K562 (cell line): ENCODE measurements at regions not wholly inside any gene's neighbourhood (a gene's known extent, or its start where the extent isn't known, plus 50 kb on each side); places are given as distances from the start of the nearest gene placed in this dataset.

Source experiments
- ATAC-seq: fragments of 200-7000 bp; cut with Tn5 transposase; 3 replicates; pipeline ENCODE4 v1.9.1; 2020; ENCODE audit warnings: moderate library complexity
- BruUV-seq: library from RNA; stranded (reverse); fragments of 400-500 nt; replicated peaks from 2 replicates; lab custom pipeline; 2021; lab: Mats Ljungman, UMichigan
- CTCF ChIA-PET: fragments of 300-600 bp; formaldehyde crosslinking; extraction: SDS; loops from one replicate; lab custom pipeline; 2021; ENCODE audit warnings: low intra/inter-chr PET ratio; lab: Yijun Ruan, JAX
- POLR2A ChIA-PET: fragments of 300-600, 350-650 bp; sonication (Branson Sonifier 250); formaldehyde crosslinking; extraction: SDS; loops from one replicate; lab custom pipeline; 2021; ENCODE audit warnings: antibody characterized with exemption, inconsistent platforms; lab: Yijun Ruan, JAX
- DNase-seq, 4 experiments: peaks; one replicate each; pipeline versions ENCODE4 v3.0.0 to v3.0.0-alpha.2; 2011 to 2018; ENCODE audit warnings: low spot score in 3 of 4, mixed read lengths in 3 of 4; ENCODE audit errors: extremely low read depth in 1 of 4
- FAIRE-seq: peaks from 2 replicates; lab custom pipeline; 2011; peaks lifted over from hg19 to GRCh38; lab: Jason Lieb, UNC
- H2AFZ ChIP-seq: 2 replicates; pipeline ENCODE4 v1.6.0; 2011; ENCODE audit warnings: low read depth, low read length, control low read depth, inconsistent platforms
- H3K27ac ChIP-seq: fragments of 200-600 bp; 3 replicates; pipeline ENCODE4 v1.8.0; 2011; ENCODE audit warnings: low read depth, mild to moderate bottlenecking, control low read depth, inconsistent platforms, low read length, moderate library complexity, mixed read lengths; ENCODE audit errors: extremely low read depth
- H3K27me3 ChIP-seq, 2 experiments: fragments of 300-600 bp in 1 of 2; 2 replicates in 1 of 2; 3 replicates in 1 of 2; pipeline versions ENCODE4 v1.6.0 to v1.8.0; 2011; ENCODE audit warnings: inconsistent platforms in 2 of 2, low read length in 2 of 2, mild to moderate bottlenecking in 1 of 2, mixed read lengths in 1 of 2, moderate library complexity in 1 of 2; ENCODE audit not compliant: control insufficient read depth in 2 of 2, insufficient read depth in 2 of 2
- H3K36me3 ChIP-seq: fragments of 300-600 bp; 3 replicates; pipeline ENCODE4 v1.8.0; 2011; ENCODE audit warnings: mild to moderate bottlenecking, low read length, inconsistent platforms; ENCODE audit not compliant: control insufficient read depth, insufficient read depth
- H3K4me1 ChIP-seq, 2 experiments: fragments of 200-600 bp in 1 of 2; replicated peaks in 1 of 2; 2 replicates in 1 of 2; 3 replicates in 1 of 2; pipeline versions ENCODE4 v1.5.1 to v1.8.0; 2011; ENCODE audit warnings: inconsistent platforms in 2 of 2, low read length in 2 of 2, mild to moderate bottlenecking in 1 of 2, mixed read lengths in 1 of 2, moderate library complexity in 1 of 2; ENCODE audit not compliant: control insufficient read depth in 2 of 2, insufficient read depth in 2 of 2
- H3K4me2 ChIP-seq: 2 replicates; pipeline ENCODE4 v1.6.1; 2011; ENCODE audit warnings: low read length, control low read depth, inconsistent platforms, mixed read lengths; ENCODE audit not compliant: insufficient read depth
- H3K4me3 ChIP-seq: fragments of 200-600 bp; sonication (generic), shearing (Covaris generic); 2 replicates; pipeline ENCODE4 v1.5.1; 2016; ENCODE audit warnings: control low read depth, inconsistent platforms
- H3K79me2 ChIP-seq: fragments of 200-600 bp; 3 replicates; pipeline ENCODE4 v1.8.0; 2011; ENCODE audit warnings: low read length, inconsistent platforms; ENCODE audit not compliant: control insufficient read depth, insufficient read depth
- H3K9ac ChIP-seq, 2 experiments: 2 replicates each; pipeline versions ENCODE4 v1.6.0 to v1.6.1; 2011; ENCODE audit warnings: low read depth in 2 of 2, low read length in 2 of 2, control low read depth in 1 of 2, inconsistent platforms in 1 of 2, mild to moderate bottlenecking in 1 of 2, mixed read lengths in 1 of 2; ENCODE audit not compliant: insufficient read depth in 1 of 2
- H3K9me1 ChIP-seq: one replicate; pipeline ENCODE4 v1.6.0; 2011; ENCODE audit warnings: inconsistent platforms, mild to moderate bottlenecking, low read length, moderate library complexity; ENCODE audit not compliant: control insufficient read depth, insufficient read depth
- H3K9me3 ChIP-seq: replicated peaks from 2 replicates; pipeline ENCODE4 v1.5.1; 2011; ENCODE audit warnings: low read depth, low read length, inconsistent platforms; ENCODE audit not compliant: control insufficient read depth, insufficient read depth
- H4K20me1 ChIP-seq: replicated peaks from 2 replicates; pipeline ENCODE4 v1.6.1; 2011; ENCODE audit warnings: low read length, inconsistent platforms, mixed read lengths; ENCODE audit not compliant: control insufficient read depth, insufficient read depth
- CTBP1 ChIP-seq: fragments of 450-650 bp; IDR thresholded peaks from 2 replicates; pipeline ENCODE4 v1.6.1; 2016; ENCODE audit warnings: borderline replicate concordance
- ETS2 ChIP-seq: IDR thresholded peaks from 2 replicates; pipeline ENCODE4 v1.6.1; 2016; ENCODE audit warnings: borderline replicate concordance, missing genetic modification characterization, mild to moderate bottlenecking, moderate library complexity, missing compliant biosample characterization; ENCODE audit not compliant: poor library complexity, severe bottlenecking
- MCM7 ChIP-seq, 2 experiments: fragments of 450-650 bp; IDR thresholded peaks; 2 replicates each; pipeline ENCODE4 v1.6.1; 2016 to 2018
- NFYB ChIP-seq: IDR thresholded peaks from 2 replicates; pipeline ENCODE4 v1.6.1; 2011; ENCODE audit warnings: mild to moderate bottlenecking, moderate library complexity; ENCODE audit not compliant: insufficient read length; ENCODE audit errors: extremely low read depth
- RB1 ChIP-seq: fragments of 450-650 bp; IDR thresholded peaks from 2 replicates; pipeline ENCODE4 v1.6.1; 2017; ENCODE audit warnings: low read depth, mild to moderate bottlenecking
- SMC3 ChIP-seq: conservative IDR thresholded peaks from 2 replicates; pipeline ENCODE4 v1.6.1; 2011; ENCODE audit warnings: low read depth, low read length, improper control_type of control experiment; ENCODE audit not compliant: insufficient read depth
- SRF ChIP-seq, 2 experiments: fragments of 250-450, 450-650 bp in 1 of 2; sonication (Bioruptor Pico) in 1 of 2; sonication (generic) in 1 of 2; formaldehyde crosslinking; IDR thresholded peaks; 2 replicates each; pipeline versions ENCODE4 v1.5.0 to v1.5.1; 2020 to 2022; ENCODE audit warnings: mild to moderate bottlenecking in 1 of 2, missing genetic modification reagents in 1 of 2
- TARDBP ChIP-seq: fragments of 450-650 bp; IDR thresholded peaks from 2 replicates; pipeline ENCODE4 v1.6.1; 2016
- ZNF583 ChIP-seq: fragments of 250-450 bp; sonication (Bioruptor Pico); IDR thresholded peaks from 2 replicates; pipeline ENCODE4 v1.4.0; 2020
- ZNF77 ChIP-seq: fragments of 250-450 bp; sonication (Bioruptor Pico); IDR thresholded peaks from 2 replicates; pipeline ENCODE4 v1.5.0; 2020
- WGBS: fragments of 100-300 bp; shearing (Covaris generic); methylation state at CpG from one replicate; pipeline ENCODE4 v1.1.6; 2016; ENCODE audit warnings: low coverage, mixed read lengths; ENCODE audit not compliant: insufficient coverage; ENCODE audit errors: missing lambda C conversion rate; 5-methylcytosine and 5-hydroxymethylcytosine counted together
- in situ Hi-C: fragments of 300-500 bp; cut with MboI; formaldehyde crosslinking; loops from 4 replicates; pipeline ENCODE4 v1.15.0; 2018; ENCODE audit warnings: inconsistent platforms, mixed read lengths
- intact Hi-C: fragments of 100-400 bp; cut with micrococcal nuclease; formaldehyde crosslinking; loops from 2 replicates; pipeline ENCODE4 v1.14.2; 2022
- TF ChIP-seq, protein P1 (sequence below), 2 experiments: fragments of 250-450 bp in 1 of 2; fragments of 450-650 bp in 1 of 2; sonication (Bioruptor Pico) in 1 of 2; IDR thresholded peaks; 2 replicates each; pipeline versions ENCODE4 v1.6.1 to v1.8.0; 2016 to 2021; ENCODE audit warnings: mild to moderate bottlenecking in 2 of 2, moderate library complexity in 2 of 2, missing compliant biosample characterization in 1 of 2, missing genetic modification characterization in 1 of 2
- TF ChIP-seq, protein P2 (sequence below): fragments of 450-650 bp; formaldehyde crosslinking; IDR thresholded peaks from 2 replicates; pipeline ENCODE4 v1.4.0; 2022; ENCODE audit warnings: mild to moderate bottlenecking, moderate library complexity
- TF ChIP-seq, protein P3 (sequence below), 2 experiments: fragments of 450-650 bp in 1 of 2; sonication (generic) in 1 of 2; formaldehyde crosslinking in 1 of 2; IDR thresholded peaks; 2 replicates each; pipeline versions ENCODE4 v1.7.1 to v1.9.0; 2016 to 2022; ENCODE audit warnings: inconsistent platforms in 1 of 2, mild to moderate bottlenecking in 1 of 2, missing genetic modification reagents in 1 of 2

DNA sequence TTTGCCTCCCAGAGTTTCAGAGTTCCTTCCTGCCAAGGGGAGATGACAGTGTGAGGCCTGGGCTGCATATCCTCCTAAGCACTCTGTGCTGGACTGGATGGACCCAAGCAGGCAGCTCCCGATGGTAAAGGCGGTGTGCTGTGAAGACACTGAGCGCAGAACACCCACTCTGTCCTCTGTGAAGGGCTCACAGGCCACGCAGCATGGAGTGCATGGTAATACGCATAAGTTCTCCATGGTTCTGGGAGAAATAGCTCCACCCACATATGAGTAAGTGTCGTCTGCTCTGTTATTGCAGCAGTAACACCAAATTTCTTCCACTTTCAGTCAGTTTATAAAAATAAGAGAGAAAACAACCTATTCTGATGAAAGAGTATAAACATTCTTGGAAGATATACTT, 55.8 kb downstream of the TMEM30B start:
- Histone ChIP-seq H4K20me1 (no peaks in the 10 kb centered on the region), H3K27ac (no peak overlapping the region), H2AFZ (no peak overlapping the region), H3K79me2 (no peaks in the 10 kb centered on the region), H3K4me3 (no peak overlapping the region), H3K9me3 (no peaks in the 10 kb centered on the region), H3K4me2 (no peak overlapping the region), H3K9ac (no peak overlapping the region), H3K9me1 (no peaks in the 10 kb centered on the region), H3K4me1 (no peaks in the 10 kb centered on the region), H3K36me3 (no peaks in the 10 kb centered on the region), H3K27me3 (peaks cover 0 to 4% of the 10 kb centered on the region in 2 experiments; a peak in 2 of 5 replicates)
- no TSS peak for BruUV-seq
- no peak for DNase-seq
- FAIRE-seq = no peak
- no peak for ATAC-seq
- CTCF ChIA-PET = no interaction called here
- intact Hi-C loops = no loop called here
- WGBS = 0% methylated on average over 6 of the region's 6 CpGs
- POLR2A ChIA-PET = interaction anchor here (0.6 kb wide), 1 partner anchor 15 kb away, joined by 3 read pairs; no protein-coding TSS in a partner anchor
- in situ Hi-C loops = no loop called here
- no peak for TF ChIP-seq SMC3
- TF ChIP-seq, protein P1, sequence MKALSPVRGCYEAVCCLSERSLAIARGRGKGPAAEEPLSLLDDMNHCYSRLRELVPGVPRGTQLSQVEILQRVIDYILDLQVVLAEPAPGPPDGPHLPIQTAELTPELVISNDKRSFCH (CRISPR knock-in tag; IDR thresholded peaks at IDR 0.05) = no peak
- TF ChIP-seq, protein P1 (tag; IDR thresholded peaks at IDR 0.05) = no peak
- no peak for TF ChIP-seq SRF (CRISPR knock-in tag; IDR thresholded peaks at IDR 0.05)
- no peak for TF ChIP-seq TARDBP
- no peak for TF ChIP-seq ZNF583 (CRISPR knock-in tag)
- TF ChIP-seq ETS2 (tag) = no peak
- TF ChIP-seq, protein P2, sequence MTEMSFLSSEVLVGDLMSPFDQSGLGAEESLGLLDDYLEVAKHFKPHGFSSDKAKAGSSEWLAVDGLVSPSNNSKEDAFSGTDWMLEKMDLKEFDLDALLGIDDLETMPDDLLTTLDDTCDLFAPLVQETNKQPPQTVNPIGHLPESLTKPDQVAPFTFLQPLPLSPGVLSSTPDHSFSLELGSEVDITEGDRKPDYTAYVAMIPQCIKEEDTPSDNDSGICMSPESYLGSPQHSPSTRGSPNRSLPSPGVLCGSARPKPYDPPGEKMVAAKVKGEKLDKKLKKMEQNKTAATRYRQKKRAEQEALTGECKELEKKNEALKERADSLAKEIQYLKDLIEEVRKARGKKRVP (CRISPR knock-in tag) = no peak
- TF ChIP-seq CTBP1 = no peak
- TF ChIP-seq ZNF77 (CRISPR knock-in tag) = no peak
- TF ChIP-seq NFYB = no peak
- TF ChIP-seq RB1 = no peak
- TF ChIP-seq, protein P3, sequence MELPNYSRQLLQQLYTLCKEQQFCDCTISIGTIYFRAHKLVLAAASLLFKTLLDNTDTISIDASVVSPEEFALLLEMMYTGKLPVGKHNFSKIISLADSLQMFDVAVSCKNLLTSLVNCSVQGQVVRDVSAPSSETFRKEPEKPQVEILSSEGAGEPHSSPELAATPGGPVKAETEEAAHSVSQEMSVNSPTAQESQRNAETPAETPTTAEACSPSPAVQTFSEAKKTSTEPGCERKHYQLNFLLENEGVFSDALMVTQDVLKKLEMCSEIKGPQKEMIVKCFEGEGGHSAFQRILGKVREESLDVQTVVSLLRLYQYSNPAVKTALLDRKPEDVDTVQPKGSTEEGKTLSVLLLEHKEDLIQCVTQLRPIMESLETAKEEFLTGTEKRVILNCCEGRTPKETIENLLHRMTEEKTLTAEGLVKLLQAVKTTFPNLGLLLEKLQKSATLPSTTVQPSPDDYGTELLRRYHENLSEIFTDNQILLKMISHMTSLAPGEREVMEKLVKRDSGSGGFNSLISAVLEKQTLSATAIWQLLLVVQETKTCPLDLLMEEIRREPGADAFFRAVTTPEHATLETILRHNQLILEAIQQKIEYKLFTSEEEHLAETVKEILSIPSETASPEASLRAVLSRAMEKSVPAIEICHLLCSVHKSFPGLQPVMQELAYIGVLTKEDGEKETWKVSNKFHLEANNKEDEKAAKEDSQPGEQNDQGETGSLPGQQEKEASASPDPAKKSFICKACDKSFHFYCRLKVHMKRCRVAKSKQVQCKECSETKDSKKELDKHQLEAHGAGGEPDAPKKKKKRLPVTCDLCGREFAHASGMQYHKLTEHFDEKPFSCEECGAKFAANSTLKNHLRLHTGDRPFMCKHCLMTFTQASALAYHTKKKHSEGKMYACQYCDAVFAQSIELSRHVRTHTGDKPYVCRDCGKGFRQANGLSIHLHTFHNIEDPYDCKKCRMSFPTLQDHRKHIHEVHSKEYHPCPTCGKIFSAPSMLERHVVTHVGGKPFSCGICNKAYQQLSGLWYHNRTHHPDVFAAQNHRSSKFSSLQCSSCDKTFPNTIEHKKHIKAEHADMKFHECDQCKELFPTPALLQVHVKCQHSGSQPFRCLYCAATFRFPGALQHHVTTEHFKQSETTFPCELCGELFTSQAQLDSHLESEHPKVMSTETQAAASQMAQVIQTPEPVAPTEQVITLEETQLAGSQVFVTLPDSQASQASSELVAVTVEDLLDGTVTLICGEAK (IDR thresholded peaks at IDR 0.05) = no peak
- TF ChIP-seq, protein P3 (CRISPR knock-in tag; IDR thresholded peaks at IDR 0.05) = no peak
- TF ChIP-seq MCM7 (IDR thresholded peaks at IDR 0.05) = no peak
